ENCODE measurements at regions not wholly inside any gene's neighbourhood (a gene's known extent, or its start where the extent isn't known, plus 50 kb on each side); places are given as distances from the start of the nearest gene placed in this dataset.

DNA sequence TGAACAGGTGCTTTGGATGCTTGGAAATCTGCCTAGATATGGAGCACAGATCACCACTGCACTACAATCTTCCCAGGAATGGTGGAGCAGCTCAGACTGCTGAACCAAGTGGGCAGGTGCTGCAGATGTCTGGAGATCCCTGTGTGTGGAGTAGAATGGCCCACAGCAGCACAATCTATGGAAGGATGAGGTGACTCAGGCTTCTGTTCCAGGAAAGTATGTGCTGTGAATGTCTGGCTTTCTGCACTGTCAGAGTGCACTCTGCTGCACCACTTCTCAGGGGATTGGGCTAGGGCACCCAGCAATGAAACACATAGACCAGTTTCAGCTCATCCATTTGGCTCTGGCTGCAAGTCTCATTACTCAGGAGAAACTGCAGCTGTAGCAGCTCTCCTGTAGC, 865.4 kb upstream of the NXPH2 start:
- Histone ChIP-seq H3K9ac (ENCODE audit: low read length) (no peak overlapping the region), H3K9me2 (ENCODE audit: low read depth, low read length) (no peaks in the 10 kb centered on the region), H3K4me1 (ENCODE audit: insufficient read depth, low read length, severe bottlenecking) (no peaks in the 10 kb centered on the region), H4K20me1 (ENCODE audit: insufficient read depth, low read length) (no peaks in the 10 kb centered on the region), H3K27me3 (ENCODE audit: insufficient read depth, low read length) (no peaks in the 10 kb centered on the region), H3K4me2 (ENCODE audit: low read length) (no peak overlapping the region), H3K4me3 (ENCODE audit: low read depth, low read length, poor library complexity, severe bottlenecking) (no peak overlapping the region), H3K9me3 (ENCODE audit: low read length) (no peaks in the 10 kb centered on the region), H3K27ac (ENCODE audit: low read depth, low read length, poor library complexity, severe bottlenecking) (no peak overlapping the region), H3K79me2 (ENCODE audit: insufficient read depth, low read length) (no peaks in the 10 kb centered on the region), H3F3A (ENCODE audit: insufficient read depth, low read length) (no peaks in the 10 kb centered on the region), H2AFZ (ENCODE audit: low read length) (no peak overlapping the region), H3K36me3 (ENCODE audit: insufficient read depth, low read length) (no peaks in the 10 kb centered on the region)
- TF ChIP-seq, protein P1, sequence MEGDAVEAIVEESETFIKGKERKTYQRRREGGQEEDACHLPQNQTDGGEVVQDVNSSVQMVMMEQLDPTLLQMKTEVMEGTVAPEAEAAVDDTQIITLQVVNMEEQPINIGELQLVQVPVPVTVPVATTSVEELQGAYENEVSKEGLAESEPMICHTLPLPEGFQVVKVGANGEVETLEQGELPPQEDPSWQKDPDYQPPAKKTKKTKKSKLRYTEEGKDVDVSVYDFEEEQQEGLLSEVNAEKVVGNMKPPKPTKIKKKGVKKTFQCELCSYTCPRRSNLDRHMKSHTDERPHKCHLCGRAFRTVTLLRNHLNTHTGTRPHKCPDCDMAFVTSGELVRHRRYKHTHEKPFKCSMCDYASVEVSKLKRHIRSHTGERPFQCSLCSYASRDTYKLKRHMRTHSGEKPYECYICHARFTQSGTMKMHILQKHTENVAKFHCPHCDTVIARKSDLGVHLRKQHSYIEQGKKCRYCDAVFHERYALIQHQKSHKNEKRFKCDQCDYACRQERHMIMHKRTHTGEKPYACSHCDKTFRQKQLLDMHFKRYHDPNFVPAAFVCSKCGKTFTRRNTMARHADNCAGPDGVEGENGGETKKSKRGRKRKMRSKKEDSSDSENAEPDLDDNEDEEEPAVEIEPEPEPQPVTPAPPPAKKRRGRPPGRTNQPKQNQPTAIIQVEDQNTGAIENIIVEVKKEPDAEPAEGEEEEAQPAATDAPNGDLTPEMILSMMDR (IDR thresholded peaks at IDR 0.05; ENCODE audit: low read length), result no peak
- TF ChIP-seq EZH2 (IDR thresholded peaks at IDR 0.05; ENCODE audit: borderline replicate concordance, low read length), result no peak

DNA sequence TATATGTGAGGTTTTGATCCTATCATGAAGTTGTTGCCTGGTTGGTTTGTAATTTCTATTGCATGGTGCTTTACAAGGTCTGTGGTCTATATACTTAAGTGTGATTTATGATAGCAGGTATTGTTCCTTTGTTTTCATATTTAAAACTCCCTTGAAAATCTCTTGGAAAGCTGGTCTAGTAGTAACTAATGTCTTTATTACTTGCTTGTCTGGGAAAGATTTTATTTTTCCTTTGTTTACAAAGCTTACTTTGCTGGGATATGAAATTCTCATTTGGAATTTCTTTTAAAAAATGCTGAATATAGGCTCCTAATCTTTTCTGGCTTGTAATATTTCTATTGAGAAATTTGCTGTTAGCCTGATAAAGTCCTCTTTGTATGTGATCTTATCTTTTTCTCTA, 862.9 kb upstream of the NXPH2 start:
- no peak overlapping the region for H2AFZ ChIP-seq (ENCODE audit: low read length)
- no peaks in the 10 kb centered on the region for H3F3A ChIP-seq (ENCODE audit: insufficient read depth, low read length)
- H3K4me1 ChIP-seq (ENCODE audit: insufficient read depth, low read length, severe bottlenecking), result no peaks in the 10 kb centered on the region
- no peak overlapping the region for H3K4me2 ChIP-seq (ENCODE audit: low read length)
- no peaks in the 10 kb centered on the region for H3K79me2 ChIP-seq (ENCODE audit: insufficient read depth, low read length)
- no peaks in the 10 kb centered on the region for H3K9me3 ChIP-seq (ENCODE audit: low read length)
- no peaks in the 10 kb centered on the region for H3K36me3 ChIP-seq (ENCODE audit: insufficient read depth, low read length)
- no peaks in the 10 kb centered on the region for H3K9me2 ChIP-seq (ENCODE audit: low read depth, low read length)
- no peak overlapping the region for H3K4me3 ChIP-seq (ENCODE audit: low read depth, low read length, poor library complexity, severe bottlenecking)
- H3K27me3 ChIP-seq (ENCODE audit: insufficient read depth, low read length), result no peaks in the 10 kb centered on the region
- no peak overlapping the region for H3K9ac ChIP-seq (ENCODE audit: low read length)
- TF ChIP-seq, protein P1 (IDR thresholded peaks at IDR 0.05; ENCODE audit: low read length), result no peak
- no peak for TF ChIP-seq EZH2 (IDR thresholded peaks at IDR 0.05; ENCODE audit: borderline replicate concordance, low read length)
- H4K20me1 ChIP-seq (ENCODE audit: insufficient read depth, low read length), result no peaks in the 10 kb centered on the region
- no peak overlapping the region for H3K27ac ChIP-seq (ENCODE audit: low read depth, low read length, poor library complexity, severe bottlenecking)

DNA sequence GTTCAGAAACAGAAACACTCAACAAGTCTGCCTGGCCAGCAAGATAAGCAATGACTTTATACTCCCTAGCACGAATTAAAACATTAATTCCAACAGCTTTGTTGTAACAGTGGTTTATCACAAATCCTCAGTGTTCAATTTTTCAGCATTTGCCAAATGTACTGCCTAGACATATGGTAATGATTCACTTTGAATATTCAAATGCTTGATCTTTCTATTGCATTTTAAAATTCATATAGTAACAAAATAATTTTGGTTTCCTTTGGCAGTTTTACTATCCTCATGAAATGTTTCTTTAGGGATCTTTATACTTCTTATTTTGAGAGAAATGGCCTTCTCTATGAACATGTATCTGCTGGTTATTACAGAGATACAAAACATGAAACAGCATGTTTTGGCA, 851.8 kb upstream of the NXPH2 start:
- Histone ChIP-seq H4K20me1 (ENCODE audit: insufficient read depth, low read length) (no peaks in the 10 kb centered on the region), H3K4me2 (ENCODE audit: low read length) (no peak overlapping the region), H3K4me3 (ENCODE audit: low read depth, low read length, poor library complexity, severe bottlenecking) (no peak overlapping the region), H3K27ac (ENCODE audit: low read depth, low read length, poor library complexity, severe bottlenecking) (no peak overlapping the region), H3K4me1 (ENCODE audit: insufficient read depth, low read length, severe bottlenecking) (no peaks in the 10 kb centered on the region), H3K9ac (ENCODE audit: low read length) (no peak overlapping the region), H3K79me2 (ENCODE audit: insufficient read depth, low read length) (no peaks in the 10 kb centered on the region), H3K9me2 (ENCODE audit: low read depth, low read length) (no peaks in the 10 kb centered on the region), H3K36me3 (ENCODE audit: insufficient read depth, low read length) (no peaks in the 10 kb centered on the region), H3K9me3 (ENCODE audit: low read length) (no peaks in the 10 kb centered on the region), H3F3A (ENCODE audit: insufficient read depth, low read length) (no peaks in the 10 kb centered on the region), H3K27me3 (ENCODE audit: insufficient read depth, low read length) (no peaks in the 10 kb centered on the region), H2AFZ (ENCODE audit: low read length) (no peak overlapping the region)
- TF ChIP-seq EZH2 (IDR thresholded peaks at IDR 0.05; ENCODE audit: borderline replicate concordance, low read length), result no peak
- TF ChIP-seq, protein P1 (IDR thresholded peaks at IDR 0.05; ENCODE audit: low read length), result no peak

Measured in OCI-LY1 (cell line).